HUES48 (cell line): ENCODE measurements at regions not wholly inside any gene's neighbourhood (a gene's known extent, or its start where the extent isn't known, plus 50 kb on each side); places are given as distances from the start of the nearest gene placed in this dataset.

ENCODE experiments used
- H3K27ac ChIP-seq: one replicate; pipeline ENCODE4 v1.7.0; 2013; ENCODE audit warnings: low read depth, low read length, inconsistent platforms
- H3K27me3 ChIP-seq: 2 replicates; pipeline ENCODE4 v1.6.1; 2013; ENCODE audit warnings: mild to moderate bottlenecking, low read length; ENCODE audit not compliant: control insufficient read depth, insufficient read depth
- H3K36me3 ChIP-seq: 2 replicates; pipeline ENCODE4 v1.6.1; 2013; ENCODE audit warnings: low read length; ENCODE audit not compliant: control insufficient read depth, insufficient read depth
- H3K4me1 ChIP-seq: 2 replicates; pipeline ENCODE4 v1.6.1; 2013; ENCODE audit warnings: mild to moderate bottlenecking, low read length; ENCODE audit not compliant: control insufficient read depth, insufficient read depth
- H3K4me3 ChIP-seq: 2 replicates; pipeline ENCODE4 v1.5.1; 2013; ENCODE audit warnings: mild to moderate bottlenecking, low read depth, low read length
- H3K9ac ChIP-seq: 2 replicates; pipeline ENCODE4 v1.6.1; 2013; ENCODE audit warnings: mild to moderate bottlenecking, low read depth, low read length, moderate library complexity
- H3K9me3 ChIP-seq: 2 replicates; pipeline ENCODE4 v1.6.1; 2013; ENCODE audit warnings: low read length; ENCODE audit not compliant: control insufficient read depth, insufficient read depth

DNA sequence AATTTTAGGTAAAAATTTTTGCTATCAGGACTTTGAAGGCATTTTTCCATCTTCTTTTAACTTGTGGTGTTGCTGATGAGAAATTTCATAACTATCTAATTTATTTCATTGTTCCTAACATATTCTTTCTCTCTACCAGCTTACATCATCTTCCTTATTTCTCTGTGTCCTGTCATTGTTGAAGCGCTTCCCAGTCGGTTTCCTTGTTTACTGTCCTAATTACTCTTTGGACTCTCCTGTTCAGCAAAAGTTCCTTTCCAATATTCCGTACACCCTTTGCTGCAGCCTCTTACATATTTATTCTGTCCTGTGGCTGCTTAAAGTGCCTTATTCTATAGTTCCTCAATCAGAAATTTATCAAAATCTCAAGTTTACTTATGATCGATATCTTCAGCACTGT is 609.0 kb upstream of the FZD8 start:
- no peaks in the 10 kb centered on the region for H3K4me1 ChIP-seq
- no peaks in the 10 kb centered on the region for H3K27me3 ChIP-seq
- no peak overlapping the region for H3K9ac ChIP-seq
- no peak overlapping the region for H3K4me3 ChIP-seq
- H3K36me3 ChIP-seq: no peaks in the 10 kb centered on the region
- no peaks in the 10 kb centered on the region for H3K9me3 ChIP-seq
- no peak overlapping the region for H3K27ac ChIP-seq

DNA sequence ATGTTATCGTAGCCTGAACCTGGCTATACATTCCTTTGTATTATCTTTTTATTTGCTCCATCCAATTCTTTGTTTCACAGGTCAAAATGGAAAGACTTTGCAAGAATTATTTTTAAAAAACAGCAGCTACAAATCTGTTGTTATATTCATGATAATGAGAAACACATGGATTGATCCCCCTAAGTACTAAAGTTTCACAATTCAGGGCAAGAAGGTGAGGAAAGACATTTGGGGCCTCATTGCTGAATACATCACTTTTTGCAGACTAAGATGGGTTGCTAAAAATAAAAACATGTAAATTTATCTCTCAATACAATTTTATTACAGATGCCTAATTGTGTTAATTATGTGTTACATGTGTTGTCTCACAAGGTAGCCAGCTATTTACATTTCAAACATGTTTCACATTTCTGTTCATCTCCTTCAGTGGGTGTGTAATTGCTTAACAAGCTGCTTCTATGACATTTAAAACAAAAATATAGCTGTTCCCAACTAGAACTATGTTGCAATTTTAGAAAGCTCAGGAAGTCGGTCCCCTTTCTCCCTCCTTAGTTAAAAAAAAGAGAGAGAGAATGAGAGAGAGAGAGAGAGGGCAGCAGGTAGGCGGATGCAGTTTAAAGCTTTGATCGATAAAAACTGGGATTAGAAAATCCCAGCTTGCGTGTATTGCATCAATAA is 606.3 kb upstream of the FZD8 start:
- no peaks in the 10 kb centered on the region for H3K4me1 ChIP-seq
- H3K9me3 ChIP-seq: no peaks in the 10 kb centered on the region
- H3K27me3 ChIP-seq: no peaks in the 10 kb centered on the region
- no peak overlapping the region for H3K4me3 ChIP-seq
- H3K36me3 ChIP-seq: no peaks in the 10 kb centered on the region
- no peak overlapping the region for H3K27ac ChIP-seq
- no peak overlapping the region for H3K9ac ChIP-seq

DNA sequence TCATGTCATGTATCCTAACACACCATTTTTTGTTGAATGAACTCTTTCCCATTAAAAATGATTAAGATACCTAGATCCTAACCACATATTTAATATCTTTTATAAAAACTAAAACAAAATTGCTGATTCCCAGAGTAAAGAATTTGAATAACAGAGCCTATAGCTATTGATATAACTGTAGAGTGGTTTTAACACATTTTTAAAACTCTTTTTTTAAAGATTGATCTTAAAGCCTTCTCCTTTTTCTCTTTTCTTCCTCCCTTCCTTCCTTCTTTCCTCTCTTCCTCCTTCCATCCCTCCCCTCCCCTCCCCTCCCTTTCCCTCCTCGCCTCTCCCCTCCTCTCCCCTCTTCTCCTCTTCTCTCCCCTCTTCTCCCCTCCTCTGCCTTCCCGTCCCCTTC is 605.4 kb upstream of the FZD8 start:
- H3K4me1 ChIP-seq: no peaks in the 10 kb centered on the region
- H3K9ac ChIP-seq: no peak overlapping the region
- no peaks in the 10 kb centered on the region for H3K27me3 ChIP-seq
- H3K27ac ChIP-seq: no peak overlapping the region
- no peaks in the 10 kb centered on the region for H3K36me3 ChIP-seq
- H3K4me3 ChIP-seq: no peak overlapping the region
- no peaks in the 10 kb centered on the region for H3K9me3 ChIP-seq

DNA sequence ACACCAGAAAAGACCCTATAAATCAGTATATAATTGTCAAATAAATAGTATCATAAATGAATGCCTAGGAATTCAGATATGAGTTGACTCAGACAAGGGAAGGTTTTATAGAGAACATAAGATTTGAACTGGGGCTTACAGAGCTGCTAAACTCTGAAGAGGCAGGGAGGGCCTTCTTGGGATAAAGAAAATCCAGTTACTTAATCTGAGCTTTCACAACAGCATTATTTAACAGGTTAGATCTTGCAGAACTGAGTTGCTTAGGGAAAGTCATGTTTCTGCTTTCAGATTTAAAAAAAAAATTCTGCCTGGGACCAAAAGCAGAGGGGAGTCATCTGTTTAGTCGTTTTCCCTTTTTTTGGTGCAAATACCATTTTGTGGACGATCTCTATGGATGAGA is 594.8 kb upstream of the FZD8 start:
- Histone ChIP-seq H3K9ac (no peak overlapping the region), H3K36me3 (no peaks in the 10 kb centered on the region)

DNA sequence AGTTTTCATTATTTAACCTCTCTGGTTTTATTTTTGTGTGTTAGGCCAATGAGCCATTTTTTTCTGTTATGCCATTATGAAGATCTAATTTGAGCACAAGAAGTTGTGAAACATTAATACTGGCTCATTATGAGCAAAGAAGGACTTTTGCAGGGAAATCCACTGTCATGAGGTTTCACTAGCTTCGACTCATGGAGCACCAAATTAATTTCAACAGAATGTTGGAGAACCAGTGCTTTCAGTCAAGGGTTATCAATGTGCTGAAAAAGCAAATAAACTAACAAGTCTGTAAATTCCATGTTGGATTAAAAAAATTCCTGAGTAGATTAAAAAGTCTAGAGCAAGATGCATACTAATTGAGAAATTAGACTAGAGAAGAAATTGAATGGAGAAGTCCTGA is 594.2 kb upstream of the FZD8 start:
- H3K36me3 ChIP-seq: no peaks in the 10 kb centered on the region
- no peak overlapping the region for H3K27ac ChIP-seq
- no peaks in the 10 kb centered on the region for H3K27me3 ChIP-seq
- H3K4me1 ChIP-seq: no peaks in the 10 kb centered on the region
- no peak overlapping the region for H3K4me3 ChIP-seq
- no peaks in the 10 kb centered on the region for H3K9me3 ChIP-seq
- no peak overlapping the region for H3K9ac ChIP-seq

More for the DNA sequence above, 594.8 kb upstream of the FZD8 start:
- Histone ChIP-seq H3K4me1 (no peaks in the 10 kb centered on the region), H3K4me3 (no peak overlapping the region), H3K27me3 (no peaks in the 10 kb centered on the region), H3K27ac (no peak overlapping the region), H3K9me3 (no peaks in the 10 kb centered on the region)

DNA sequence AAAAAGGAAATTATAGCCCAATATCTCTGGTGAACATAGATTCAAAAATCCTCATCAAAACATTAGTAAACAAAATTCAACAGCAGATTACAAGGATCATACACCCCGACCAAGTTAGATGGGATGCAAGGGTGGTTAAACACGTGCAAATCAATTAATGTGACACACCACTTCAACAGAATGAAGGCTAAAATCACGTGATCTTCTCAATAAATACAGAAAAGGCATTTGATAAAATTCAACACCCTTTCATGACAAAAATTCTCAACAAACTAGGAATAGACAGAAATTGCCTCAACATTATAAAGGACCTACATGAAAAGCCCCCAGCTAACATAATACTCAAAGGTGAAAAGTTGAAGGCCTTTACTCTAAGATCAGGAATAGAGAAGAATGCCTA is 590.8 kb upstream of the FZD8 start:
- Histone ChIP-seq H3K27me3 (no peaks in the 10 kb centered on the region), H3K36me3 (no peaks in the 10 kb centered on the region), H3K4me1 (no peaks in the 10 kb centered on the region), H3K4me3 (no peak overlapping the region), H3K9ac (no peak overlapping the region), H3K9me3 (no peaks in the 10 kb centered on the region), H3K27ac (no peak overlapping the region)

DNA sequence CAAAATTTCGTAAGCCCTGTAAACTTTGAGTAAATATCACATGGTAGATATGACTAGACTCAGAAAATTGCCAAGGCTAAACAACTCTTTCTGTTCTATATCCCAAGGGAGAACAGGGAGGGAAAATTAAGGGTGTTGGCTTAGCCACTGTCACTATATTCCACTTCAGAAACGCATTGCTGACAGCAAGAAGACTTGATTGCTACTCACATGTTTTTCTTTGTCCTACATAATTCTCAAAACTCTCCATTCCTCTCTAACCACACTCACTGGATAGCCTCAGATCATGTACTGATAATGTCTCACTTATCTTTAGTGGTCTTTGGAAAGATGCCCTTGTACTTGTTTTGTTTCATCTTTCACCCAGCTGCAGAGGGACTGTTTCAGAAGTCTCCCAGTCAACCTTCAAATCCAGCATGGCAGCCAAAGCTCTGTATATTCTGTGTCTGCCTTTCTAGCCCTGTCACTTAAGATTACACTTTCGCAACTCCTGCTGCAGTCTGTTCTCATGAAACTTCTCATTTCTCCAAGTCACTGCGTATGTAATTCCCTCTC is 582.4 kb upstream of the FZD8 start:
- no peaks in the 10 kb centered on the region for H3K4me1 ChIP-seq
- no peak overlapping the region for H3K4me3 ChIP-seq
- H3K36me3 ChIP-seq: no peaks in the 10 kb centered on the region
- H3K9me3 ChIP-seq: no peaks in the 10 kb centered on the region
- H3K27me3 ChIP-seq: no peaks in the 10 kb centered on the region
- no peak overlapping the region for H3K27ac ChIP-seq
- H3K9ac ChIP-seq: no peak overlapping the region

DNA sequence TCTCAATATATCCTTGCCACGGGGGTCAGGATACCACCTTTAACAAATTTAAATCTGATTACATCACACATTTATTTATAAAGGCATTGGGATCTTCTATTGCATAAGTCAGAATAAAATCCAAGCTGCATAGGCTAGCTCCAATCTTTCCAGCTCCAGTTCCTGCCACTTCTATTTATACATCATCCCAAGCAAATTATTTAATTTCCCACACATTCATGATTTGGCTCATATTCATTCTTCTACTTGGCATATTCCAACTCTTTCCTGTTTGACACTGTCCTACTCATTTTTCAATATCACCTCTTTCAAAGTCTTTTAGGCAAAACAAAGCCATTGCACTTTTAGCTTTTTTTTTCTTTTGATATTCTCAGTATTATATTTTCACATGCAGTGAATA is 579.0 kb upstream of the FZD8 start:
- Histone ChIP-seq H3K9ac (no peak overlapping the region), H3K9me3 (no peaks in the 10 kb centered on the region), H3K36me3 (no peaks in the 10 kb centered on the region), H3K27me3 (no peaks in the 10 kb centered on the region), H3K4me1 (no peaks in the 10 kb centered on the region), H3K4me3 (no peak overlapping the region), H3K27ac (no peak overlapping the region)

DNA sequence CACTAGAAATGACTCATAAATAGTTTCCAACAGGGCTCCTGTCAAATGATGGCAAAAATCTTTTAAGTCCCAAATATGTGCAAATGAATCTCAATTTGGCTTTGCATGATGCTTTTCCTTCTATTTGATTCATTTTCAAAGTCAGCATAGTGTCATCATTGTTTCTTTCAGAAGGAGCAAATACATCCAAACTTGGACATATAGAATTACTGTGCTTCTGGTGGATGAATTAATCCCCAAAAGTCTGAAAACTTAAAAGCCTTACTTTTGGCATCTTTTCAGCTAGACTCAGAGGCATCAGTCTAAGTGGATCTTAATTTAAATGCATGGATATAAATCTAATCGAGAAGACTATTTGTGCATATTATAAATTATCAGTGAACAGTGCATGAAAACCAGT is 578.1 kb upstream of the FZD8 start:
- H3K27me3 ChIP-seq: no peaks in the 10 kb centered on the region
- no peak overlapping the region for H3K27ac ChIP-seq
- H3K36me3 ChIP-seq: no peaks in the 10 kb centered on the region
- no peaks in the 10 kb centered on the region for H3K4me1 ChIP-seq
- no peak overlapping the region for H3K4me3 ChIP-seq
- H3K9me3 ChIP-seq: no peaks in the 10 kb centered on the region
- H3K9ac ChIP-seq: no peak overlapping the region

DNA sequence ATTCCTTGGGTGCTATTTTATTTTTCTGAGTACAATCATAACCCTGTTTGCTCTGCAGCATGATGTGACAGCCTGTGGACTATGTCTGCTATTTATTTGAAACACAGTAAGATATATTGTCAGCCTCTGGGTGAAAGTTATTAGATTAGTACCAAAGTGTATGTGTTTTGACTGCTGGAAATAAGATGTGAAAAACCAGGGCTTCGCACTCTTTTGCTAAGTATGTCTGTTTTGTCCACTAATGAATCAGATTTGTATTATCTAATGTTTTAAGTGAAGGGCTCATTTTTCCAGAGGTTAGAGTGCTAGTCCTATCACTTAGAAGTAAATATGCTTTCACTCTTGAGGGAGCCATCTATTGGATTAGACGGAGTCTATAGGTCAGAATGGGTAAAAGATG is 569.8 kb upstream of the FZD8 start:
- H3K4me1 ChIP-seq: no peaks in the 10 kb centered on the region
- no peak overlapping the region for H3K4me3 ChIP-seq
- no peak overlapping the region for H3K27ac ChIP-seq
- H3K36me3 ChIP-seq: no peaks in the 10 kb centered on the region
- H3K9me3 ChIP-seq: no peaks in the 10 kb centered on the region
- no peak overlapping the region for H3K9ac ChIP-seq
- no peaks in the 10 kb centered on the region for H3K27me3 ChIP-seq

DNA sequence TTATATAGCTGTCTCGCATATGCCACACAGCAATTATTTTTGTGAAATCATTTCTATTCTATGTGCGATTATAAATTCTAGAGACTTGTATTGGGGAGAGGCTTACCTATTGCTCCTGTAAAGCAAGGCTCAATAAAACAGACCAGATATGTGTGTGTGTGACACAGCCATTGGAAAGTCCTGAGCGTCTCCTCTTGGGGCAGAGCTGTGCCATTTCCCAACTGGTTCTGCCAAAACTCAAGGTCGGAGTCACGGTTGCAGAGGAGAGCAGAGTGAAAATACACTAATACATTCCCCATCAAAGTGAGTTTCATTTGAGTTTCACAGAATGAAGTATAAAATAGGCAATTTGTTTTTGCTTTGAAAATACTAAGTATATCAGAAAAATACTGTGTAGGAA is 567.4 kb upstream of the FZD8 start:
- Histone ChIP-seq H3K4me1 (no peaks in the 10 kb centered on the region), H3K36me3 (no peaks in the 10 kb centered on the region), H3K9me3 (no peaks in the 10 kb centered on the region), H3K4me3 (no peak overlapping the region), H3K27ac (no peak overlapping the region), H3K9ac (no peak overlapping the region), H3K27me3 (no peaks in the 10 kb centered on the region)
